ENCODE measurements at regions not wholly inside any gene's neighbourhood (a gene's known extent, or its start where the extent isn't known, plus 50 kb on each side); places are given as distances from the start of the nearest gene placed in this dataset.
A peak's percentile ranks its signal among the peaks of the same experiment; 100 is the strongest.

DNA sequence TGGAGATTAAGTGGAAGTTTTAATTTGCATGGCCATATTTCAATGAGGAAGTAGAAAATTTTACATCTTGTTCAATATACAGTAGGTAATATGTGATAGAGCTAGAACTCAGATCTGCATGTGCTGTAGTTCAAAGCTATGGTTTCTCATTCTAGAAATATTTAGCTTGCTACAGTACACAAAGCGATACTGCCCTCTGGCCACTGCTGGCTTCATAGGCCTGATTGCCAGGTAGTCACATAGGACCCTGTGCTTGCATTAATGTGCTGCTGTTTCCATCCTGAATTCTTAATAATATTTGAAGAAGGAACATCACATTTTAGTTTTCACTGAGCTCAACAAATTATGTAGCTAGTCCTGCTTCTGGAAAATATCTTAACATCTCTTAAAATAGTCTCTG is 87.0 kb downstream of the PLSCR2 start:
- Histone ChIP-seq H3K36me3 (ENCODE audit: low read depth) (no peaks in the 10 kb centered on the region), H3K4me1 (replicated peaks; ENCODE audit: insufficient read depth) (no peaks in the 10 kb centered on the region), H3K27me3 (ENCODE audit: insufficient read depth, low read depth) (no peaks in the 10 kb centered on the region), H4K20me1 (ENCODE audit: insufficient read depth) (no peaks in the 10 kb centered on the region), H3K4me3 (no peak overlapping the region), H3K4me2 (no peak overlapping the region), H3K27ac (no peak overlapping the region), H3K9me2 (ENCODE audit: insufficient read depth) (no peaks in the 10 kb centered on the region), H2AFZ (no peak overlapping the region), H3K79me2 (ENCODE audit: low read depth) (no peaks in the 10 kb centered on the region), H3F3A (ENCODE audit: insufficient read depth, low read depth) (no peaks in the 10 kb centered on the region), H3K9me3 (ENCODE audit: insufficient read depth, low read depth) (no peaks in the 10 kb centered on the region)
- intact Hi-C loops (cut with micrococcal nuclease; ENCODE audit: unreplicated experiment), result no loop called here
- CTCF ChIA-PET, result interaction anchor here (0.5 kb wide), 1 partner anchor 192 kb away, joined by 3 read pairs; no protein-coding TSS in a partner anchor
- no peak for TF ChIP-seq EZH2 (IDR thresholded peaks at IDR 0.05; ENCODE audit: low read depth)
- TF ChIP-seq, protein P1, sequence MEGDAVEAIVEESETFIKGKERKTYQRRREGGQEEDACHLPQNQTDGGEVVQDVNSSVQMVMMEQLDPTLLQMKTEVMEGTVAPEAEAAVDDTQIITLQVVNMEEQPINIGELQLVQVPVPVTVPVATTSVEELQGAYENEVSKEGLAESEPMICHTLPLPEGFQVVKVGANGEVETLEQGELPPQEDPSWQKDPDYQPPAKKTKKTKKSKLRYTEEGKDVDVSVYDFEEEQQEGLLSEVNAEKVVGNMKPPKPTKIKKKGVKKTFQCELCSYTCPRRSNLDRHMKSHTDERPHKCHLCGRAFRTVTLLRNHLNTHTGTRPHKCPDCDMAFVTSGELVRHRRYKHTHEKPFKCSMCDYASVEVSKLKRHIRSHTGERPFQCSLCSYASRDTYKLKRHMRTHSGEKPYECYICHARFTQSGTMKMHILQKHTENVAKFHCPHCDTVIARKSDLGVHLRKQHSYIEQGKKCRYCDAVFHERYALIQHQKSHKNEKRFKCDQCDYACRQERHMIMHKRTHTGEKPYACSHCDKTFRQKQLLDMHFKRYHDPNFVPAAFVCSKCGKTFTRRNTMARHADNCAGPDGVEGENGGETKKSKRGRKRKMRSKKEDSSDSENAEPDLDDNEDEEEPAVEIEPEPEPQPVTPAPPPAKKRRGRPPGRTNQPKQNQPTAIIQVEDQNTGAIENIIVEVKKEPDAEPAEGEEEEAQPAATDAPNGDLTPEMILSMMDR (conservative IDR thresholded peaks at IDR 0.05), result no peak; the same call in 1 of the 2 replicates
- DNase-seq, result peak in 1 of 2 experiments; percentile 6
- POLR2A ChIA-PET (ENCODE audit: unreplicated experiment), result no interaction called here
- no TSS peak for BruUV-seq (replicated peaks)

DNA sequence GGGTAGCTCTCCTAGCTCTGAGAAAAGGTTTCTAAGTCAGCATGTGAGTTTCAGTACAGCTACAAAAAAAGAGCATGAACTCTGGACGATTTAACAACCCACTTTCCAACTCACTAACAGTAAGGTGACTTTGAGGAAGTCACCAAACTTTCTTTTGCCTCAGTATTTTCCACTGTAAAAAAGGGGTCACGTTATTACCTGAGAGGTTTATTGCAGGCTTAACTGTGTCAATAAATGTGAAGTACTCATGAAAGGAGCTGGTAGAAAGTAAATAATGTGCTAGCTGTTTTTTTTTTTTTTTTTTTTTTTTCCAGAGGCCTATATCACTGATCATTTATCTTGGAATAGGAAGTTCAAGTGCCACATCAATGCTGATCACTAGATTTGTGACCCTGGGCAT is 89.3 kb downstream of the PLSCR2 start:
- H3K36me3 ChIP-seq (ENCODE audit: low read depth), result no peaks in the 10 kb centered on the region
- no peak overlapping the region for H2AFZ ChIP-seq
- H3K4me1 ChIP-seq (replicated peaks; ENCODE audit: insufficient read depth), result no peaks in the 10 kb centered on the region
- POLR2A ChIA-PET (ENCODE audit: unreplicated experiment), result no interaction called here
- intact Hi-C loops (cut with micrococcal nuclease; ENCODE audit: unreplicated experiment), result no loop called here
- no peak overlapping the region for H3K4me3 ChIP-seq
- H3K79me2 ChIP-seq (ENCODE audit: low read depth), result no peaks in the 10 kb centered on the region
- no peak overlapping the region for H3K27ac ChIP-seq
- H3K9me2 ChIP-seq (ENCODE audit: insufficient read depth), result no peaks in the 10 kb centered on the region
- H3K27me3 ChIP-seq (ENCODE audit: insufficient read depth, low read depth), result no peaks in the 10 kb centered on the region
- BruUV-seq (replicated peaks), result no TSS peak
- CTCF ChIA-PET, result interaction anchor here (0.6 kb wide), 2 partner anchors 39 to 601 kb away, joined by 4 to 6 read pairs; no protein-coding TSS in a partner anchor
- no peaks in the 10 kb centered on the region for H3F3A ChIP-seq (ENCODE audit: insufficient read depth, low read depth)
- no peak for TF ChIP-seq EZH2 (IDR thresholded peaks at IDR 0.05; ENCODE audit: low read depth)
- TF ChIP-seq, protein P1 (conservative IDR thresholded peaks at IDR 0.05), result no peak
- no peaks in the 10 kb centered on the region for H3K9me3 ChIP-seq (ENCODE audit: insufficient read depth, low read depth)
- H3K4me2 ChIP-seq, result no peak overlapping the region
- no peaks in the 10 kb centered on the region for H4K20me1 ChIP-seq (ENCODE audit: insufficient read depth)
- no peak for DNase-seq

DNA sequence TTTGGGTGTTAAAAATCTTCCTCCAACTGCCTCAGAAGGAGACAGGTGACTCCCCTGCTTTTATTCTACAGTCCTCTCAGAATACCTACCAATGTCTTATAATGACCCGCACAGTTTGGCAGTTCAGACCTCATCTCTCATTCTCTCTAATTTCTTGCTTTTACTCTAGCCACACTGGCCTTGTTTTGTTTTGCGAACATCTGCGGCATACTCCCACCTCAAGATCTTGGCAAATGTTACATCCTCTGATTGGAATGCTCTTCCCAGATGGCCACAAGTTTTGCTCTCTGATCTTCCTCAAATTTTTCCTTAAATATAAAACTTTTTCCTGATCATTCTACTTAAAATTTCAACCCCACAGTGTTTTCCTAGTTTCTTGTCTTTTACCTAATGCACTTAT is 94.1 kb downstream of the PLSCR2 start:
- Histone ChIP-seq H3K27me3 (ENCODE audit: insufficient read depth, low read depth) (no peaks in the 10 kb centered on the region), H3K4me2 (no peak overlapping the region), H3K36me3 (ENCODE audit: low read depth) (no peaks in the 10 kb centered on the region), H3K79me2 (ENCODE audit: low read depth) (no peaks in the 10 kb centered on the region), H3K9me3 (ENCODE audit: insufficient read depth, low read depth) (no peaks in the 10 kb centered on the region), H3K27ac (no peak overlapping the region), H3F3A (ENCODE audit: insufficient read depth, low read depth) (no peaks in the 10 kb centered on the region), H3K9me2 (ENCODE audit: insufficient read depth) (no peaks in the 10 kb centered on the region), H4K20me1 (ENCODE audit: insufficient read depth) (no peaks in the 10 kb centered on the region), H3K4me1 (replicated peaks; ENCODE audit: insufficient read depth) (no peaks in the 10 kb centered on the region), H2AFZ (no peak overlapping the region), H3K4me3 (no peak overlapping the region)
- ChIA-PET POLR2A (ENCODE audit: unreplicated experiment) (no interaction called here), CTCF (no interaction called here)
- no peak for DNase-seq
- intact Hi-C loops (cut with micrococcal nuclease; ENCODE audit: unreplicated experiment), result no loop called here
- no TSS peak for BruUV-seq (replicated peaks)
- TF ChIP-seq, protein P1 (conservative IDR thresholded peaks at IDR 0.05), result no peak
- TF ChIP-seq EZH2 (IDR thresholded peaks at IDR 0.05; ENCODE audit: low read depth), result no peak

Data from PC-9 (cell line).